Trophoblast cell (in vitro differentiated cells and primary cell): ENCODE measurements at regions not wholly inside any gene's neighbourhood (a gene's known extent, or its start where the extent isn't known, plus 50 kb on each side); places are given as distances from the start of the nearest gene placed in this dataset.

Experiments
- DNase-seq, 2 donors: peaks; one replicate each; pipeline ENCODE4 v3.0.0-alpha.2; 2016
- H2AFZ ChIP-seq: 2 replicates; pipeline ENCODE4 v1.6.1; 2013; ENCODE audit warnings: low read length, moderate library complexity, mild to moderate bottlenecking; ENCODE audit not compliant: insufficient read depth, poor library complexity
- H2AK5ac ChIP-seq: 2 replicates; pipeline ENCODE4 v1.6.1; 2013; ENCODE audit warnings: mild to moderate bottlenecking, low read length
- H2BK120ac ChIP-seq: 2 replicates; pipeline ENCODE4 v1.6.1; 2013; ENCODE audit warnings: low read length, mild to moderate bottlenecking, moderate library complexity; ENCODE audit not compliant: insufficient read depth, poor library complexity
- H2BK12ac ChIP-seq: 2 replicates; pipeline ENCODE4 v1.6.1; 2013; ENCODE audit warnings: mild to moderate bottlenecking, low read length, moderate library complexity
- H2BK5ac ChIP-seq: 2 replicates; pipeline ENCODE4 v1.6.1; 2013; ENCODE audit warnings: low read length, low read depth, moderate library complexity, mild to moderate bottlenecking; ENCODE audit not compliant: poor library complexity
- H3K14ac ChIP-seq: 2 replicates; pipeline ENCODE4 v1.6.1; 2013; ENCODE audit warnings: mild to moderate bottlenecking, low read length
- H3K18ac ChIP-seq: 2 replicates; pipeline ENCODE4 v1.6.1; 2013; ENCODE audit warnings: mild to moderate bottlenecking, low read length
- H3K23ac ChIP-seq: 2 replicates; pipeline ENCODE4 v1.6.1; 2013; ENCODE audit warnings: low read length
- H3K27ac ChIP-seq: 2 replicates; pipeline ENCODE4 v1.5.1; 2013; ENCODE audit warnings: low read depth, mild to moderate bottlenecking, inconsistent platforms, low read length, moderate library complexity
- H3K27me3 ChIP-seq: 2 replicates; pipeline ENCODE4 v1.6.1; 2013; ENCODE audit warnings: inconsistent platforms, mild to moderate bottlenecking, low read length, moderate library complexity; ENCODE audit not compliant: insufficient read depth
- H3K36me3 ChIP-seq, 2 experiments: 1 replicate in 1 of 2; 2 replicates in 1 of 2; pipeline ENCODE4 v1.6.1; 2013; ENCODE audit warnings: low read length in 2 of 2, mild to moderate bottlenecking in 2 of 2, moderate library complexity in 1 of 2; ENCODE audit not compliant: insufficient read depth in 2 of 2, control insufficient read depth in 1 of 2
- H3K4ac ChIP-seq: 2 replicates; pipeline ENCODE4 v1.6.1; 2013; ENCODE audit warnings: low read depth, mild to moderate bottlenecking, low read length, moderate library complexity
- H3K4me1 ChIP-seq, 2 experiments: 1 replicate in 1 of 2; 2 replicates in 1 of 2; pipeline ENCODE4 v1.6.1; 2013; ENCODE audit warnings: low read length in 2 of 2, mild to moderate bottlenecking in 2 of 2, moderate library complexity in 1 of 2; ENCODE audit not compliant: insufficient read depth in 2 of 2, control insufficient read depth in 1 of 2
- H3K4me2 ChIP-seq: 2 replicates; pipeline ENCODE4 v1.6.1; 2013; ENCODE audit warnings: inconsistent platforms, mild to moderate bottlenecking, low read length, moderate library complexity
- H3K4me3 ChIP-seq: 2 replicates; pipeline ENCODE4 v1.5.1; 2013; ENCODE audit warnings: mild to moderate bottlenecking, low read depth, low read length, inconsistent platforms
- H3K79me1 ChIP-seq: one replicate; pipeline ENCODE4 v1.6.1; 2013; ENCODE audit warnings: low read length
- H3K79me2 ChIP-seq: 2 replicates; pipeline ENCODE4 v1.6.1; 2013; ENCODE audit warnings: low read length, mild to moderate bottlenecking; ENCODE audit not compliant: control insufficient read depth, insufficient read depth, poor library complexity
- H3K9ac ChIP-seq: 2 replicates; pipeline ENCODE4 v1.6.1; 2013; ENCODE audit warnings: mild to moderate bottlenecking, low read length
- H3K9me3 ChIP-seq: 2 replicates; pipeline ENCODE4 v1.6.1; 2013; ENCODE audit warnings: low read depth, mild to moderate bottlenecking, control low read depth, inconsistent platforms, low read length; ENCODE audit not compliant: insufficient read depth
- H4K12ac ChIP-seq: 2 replicates; pipeline ENCODE4 v1.6.1; 2013; ENCODE audit warnings: low read depth, mild to moderate bottlenecking, low read length, moderate library complexity
- H4K8ac ChIP-seq: 2 replicates; pipeline ENCODE4 v1.6.1; 2013; ENCODE audit warnings: low read depth, mild to moderate bottlenecking, low read length, moderate library complexity
- H4K91ac ChIP-seq: one replicate; pipeline ENCODE4 v1.6.1; 2013; ENCODE audit warnings: low read depth, mild to moderate bottlenecking, low read length, moderate library complexity
- WGBS: extraction: QIAGEN DNeasy Blood & Tissue Kit; methylation state at CpG from one replicate; pipeline ENCODE4 v1.1.7; 2013; ENCODE audit warnings: missing lambda C conversion rate; ENCODE audit not compliant: insufficient read length, insufficient coverage; ENCODE audit errors: extremely low coverage; 5-methylcytosine and 5-hydroxymethylcytosine counted together

DNA sequence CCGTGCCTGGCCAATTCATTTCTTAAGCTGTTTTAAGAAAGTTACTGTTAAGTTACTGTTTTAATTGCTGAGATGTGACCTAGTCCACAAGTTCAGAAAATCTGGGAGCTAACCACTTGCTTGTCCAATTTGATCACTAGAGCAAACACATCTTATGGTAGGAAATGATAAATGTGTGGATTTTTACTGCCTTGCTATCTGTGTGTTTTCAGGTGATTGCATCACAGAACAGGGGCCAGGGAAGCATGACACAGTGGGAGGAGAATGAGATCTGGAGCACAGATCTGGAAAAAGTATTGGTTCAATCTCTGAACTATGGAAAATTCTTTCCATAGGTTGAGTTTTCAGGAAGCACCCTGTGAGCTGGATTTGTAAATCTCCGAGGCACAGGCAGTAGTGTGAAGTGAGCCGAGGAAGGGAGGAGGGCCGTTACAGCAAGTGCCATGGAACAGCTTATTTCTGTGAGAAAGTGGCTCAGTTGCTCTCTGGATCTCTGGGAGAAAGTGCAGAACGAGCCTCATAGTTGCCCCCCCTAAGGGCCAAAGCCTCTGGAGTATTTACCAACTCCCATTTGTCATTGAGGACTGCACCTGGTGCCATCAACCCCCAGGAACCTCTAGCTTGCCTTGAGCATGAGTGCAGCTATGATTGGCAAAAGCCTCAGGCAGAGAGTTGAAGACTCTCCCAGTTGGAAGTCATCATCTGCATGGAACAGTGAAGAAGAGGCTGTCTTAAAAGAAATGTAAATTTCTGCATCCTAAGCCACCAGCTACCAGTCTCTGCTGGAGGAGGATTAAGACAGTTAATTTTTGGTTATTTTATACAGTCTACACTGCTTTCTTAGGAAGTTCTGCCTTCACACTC is 161.8 kb upstream of the CLINT1 start:
- Histone ChIP-seq H3K79me2 (no peaks in the 10 kb centered on the region), H2BK12ac (no peak overlapping the region), H3K23ac (no peak overlapping the region), H3K4me2 (no peak overlapping the region), H3K27me3 (no peaks in the 10 kb centered on the region), H2AK5ac (no peak overlapping the region), H3K79me1 (no peaks in the 10 kb centered on the region), H3K9ac (no peak overlapping the region), H3K27ac (no peak overlapping the region), H2AFZ (no peak overlapping the region), H3K4me3 (no peak overlapping the region), H2BK120ac (no peak overlapping the region), H3K18ac (no peak overlapping the region), H3K9me3 (no peaks in the 10 kb centered on the region), H3K14ac (no peak overlapping the region), H4K8ac (no peak overlapping the region), H4K91ac (no peak overlapping the region), H3K36me3 (no peaks in the 10 kb centered on the region), H4K12ac (no peak overlapping the region), H3K4me1 (no peaks in the 10 kb centered on the region), H2BK5ac (no peak overlapping the region), H3K4ac (no peak overlapping the region)
- no CpG with 5 or more reads among the region's 5 CpGs for WGBS
- DNase-seq = peak in 1 of 2 donors; percentile 46

DNA sequence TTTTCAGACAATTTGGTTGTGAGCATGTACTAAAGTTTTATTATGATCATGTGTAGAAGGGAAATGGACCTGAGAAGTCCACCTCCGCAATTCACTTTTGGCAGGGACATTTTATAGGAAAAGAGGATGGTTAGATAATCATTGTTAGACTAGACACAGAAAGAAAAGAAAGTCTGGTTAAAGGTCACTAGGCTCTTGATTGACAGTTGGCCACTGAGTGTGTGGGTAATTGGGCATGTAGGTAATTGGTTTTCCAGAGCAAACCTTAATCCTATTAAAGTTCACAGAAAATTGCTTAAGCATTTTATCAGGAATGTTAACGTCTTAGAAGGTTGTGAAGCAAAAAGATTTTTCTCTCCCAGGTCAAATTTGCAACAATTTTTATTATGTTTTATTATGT is 158.5 kb upstream of the CLINT1 start:
- H3K79me1 ChIP-seq = no peaks in the 10 kb centered on the region
- H3K14ac ChIP-seq = no peak overlapping the region
- H4K91ac ChIP-seq = no peak overlapping the region
- no peaks in the 10 kb centered on the region for H3K4me1 ChIP-seq
- H3K4me3 ChIP-seq = no peak overlapping the region
- H3K23ac ChIP-seq = no peak overlapping the region
- H3K4ac ChIP-seq = no peak overlapping the region
- no peak overlapping the region for H3K4me2 ChIP-seq
- H2BK12ac ChIP-seq = no peak overlapping the region
- no peak overlapping the region for H4K8ac ChIP-seq
- H2BK120ac ChIP-seq = no peak overlapping the region
- H3K9ac ChIP-seq = no peak overlapping the region
- no CpG with 5 or more reads among the region's 2 CpGs for WGBS
- H3K36me3 ChIP-seq = no peaks in the 10 kb centered on the region
- no peak overlapping the region for H3K18ac ChIP-seq
- H2AK5ac ChIP-seq = no peak overlapping the region
- H4K12ac ChIP-seq = no peak overlapping the region
- DNase-seq = no peak
- H2BK5ac ChIP-seq = no peak overlapping the region
- H3K79me2 ChIP-seq = no peaks in the 10 kb centered on the region
- no peak overlapping the region for H3K27ac ChIP-seq
- H3K9me3 ChIP-seq = no peaks in the 10 kb centered on the region
- no peak overlapping the region for H2AFZ ChIP-seq
- no peaks in the 10 kb centered on the region for H3K27me3 ChIP-seq

DNA sequence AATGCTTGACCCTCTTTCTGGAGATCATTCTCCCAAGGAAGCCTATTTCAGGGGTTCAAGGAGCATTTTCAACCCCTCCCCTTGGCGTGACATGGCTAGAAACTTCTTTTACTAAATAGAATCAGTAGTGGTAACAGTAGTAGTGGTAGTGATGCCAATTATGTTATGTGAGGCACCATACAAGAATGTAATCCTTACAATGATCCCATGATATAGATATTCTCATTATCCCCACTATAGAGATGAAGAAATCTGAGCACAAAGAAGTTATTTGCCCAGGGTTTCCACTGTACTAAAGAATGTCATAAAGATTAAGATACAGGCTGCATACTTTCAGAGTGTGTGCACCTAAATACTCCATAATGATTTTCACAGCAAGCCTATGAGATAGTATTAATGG is 155.4 kb upstream of the CLINT1 start:
- no peak overlapping the region for H4K8ac ChIP-seq
- H2BK120ac ChIP-seq = no peak overlapping the region
- H3K23ac ChIP-seq = no peak overlapping the region
- no peak overlapping the region for H3K4me2 ChIP-seq
- H3K27me3 ChIP-seq = no peaks in the 10 kb centered on the region
- no peak overlapping the region for H4K91ac ChIP-seq
- no peak overlapping the region for H3K27ac ChIP-seq
- H3K36me3 ChIP-seq = no peaks in the 10 kb centered on the region
- H3K4me1 ChIP-seq = no peaks in the 10 kb centered on the region
- no peaks in the 10 kb centered on the region for H3K79me1 ChIP-seq
- no peak overlapping the region for H3K14ac ChIP-seq
- H3K9ac ChIP-seq = no peak overlapping the region
- H3K4me3 ChIP-seq = no peak overlapping the region
- H2BK5ac ChIP-seq = no peak overlapping the region
- no CpG with 5 or more reads among the region's 1 CpG for WGBS
- H2AK5ac ChIP-seq = no peak overlapping the region
- H2BK12ac ChIP-seq = no peak overlapping the region
- no peaks in the 10 kb centered on the region for H3K79me2 ChIP-seq
- H3K18ac ChIP-seq = no peak overlapping the region
- H4K12ac ChIP-seq = no peak overlapping the region
- no peak overlapping the region for H2AFZ ChIP-seq
- peak in 1 of 2 donors; percentile 38 for DNase-seq
- H3K9me3 ChIP-seq = no peaks in the 10 kb centered on the region
- no peak overlapping the region for H3K4ac ChIP-seq

GRCh38 chr5:158013939-158014338 is 155.0 kb upstream of the CLINT1 start:
- no peaks in the 10 kb centered on the region for H3K9me3 ChIP-seq
- H2BK5ac ChIP-seq = no peak overlapping the region
- no CpG with 5 or more reads among the region's 6 CpGs for WGBS
- H3K4me2 ChIP-seq = no peak overlapping the region
- no peak overlapping the region for H3K27ac ChIP-seq
- peak; percentile 25 to 64 for DNase-seq
- no peaks in the 10 kb centered on the region for H3K79me2 ChIP-seq
- no peak overlapping the region for H4K91ac ChIP-seq
- no peak overlapping the region for H2BK120ac ChIP-seq
- H3K4me1 ChIP-seq = no peaks in the 10 kb centered on the region
- no peaks in the 10 kb centered on the region for H3K36me3 ChIP-seq
- no peak overlapping the region for H2AFZ ChIP-seq
- H3K27me3 ChIP-seq = no peaks in the 10 kb centered on the region
- H2AK5ac ChIP-seq = no peak overlapping the region
- H3K14ac ChIP-seq = no peak overlapping the region
- no peak overlapping the region for H3K23ac ChIP-seq
- H3K18ac ChIP-seq = no peak overlapping the region
- H3K4ac ChIP-seq = no peak overlapping the region
- H4K12ac ChIP-seq = no peak overlapping the region
- H4K8ac ChIP-seq = no peak overlapping the region
- H3K9ac ChIP-seq = no peak overlapping the region
- no peaks in the 10 kb centered on the region for H3K79me1 ChIP-seq
- no peak overlapping the region for H3K4me3 ChIP-seq
- H2BK12ac ChIP-seq = no peak overlapping the region
